HepG2 (cell line): ENCODE measurements at regions not wholly inside any gene's neighbourhood (a gene's known extent, or its start where the extent isn't known, plus 50 kb on each side); places are given as distances from the start of the nearest gene placed in this dataset.

Experiments
- ATAC-seq: fragments of 200-7000 bp; cut with Tn5 transposase; 3 replicates; pipeline ENCODE4 v1.9.1; 2020; ENCODE audit warnings: mild to moderate bottlenecking, moderate library complexity
- BruUV-seq: library from RNA; stranded (reverse); fragments of 400-500 nt; replicated peaks from 2 replicates; lab custom pipeline; 2021; lab: Mats Ljungman, UMichigan
- CTCF ChIA-PET: fragments of 300-600 bp; formaldehyde crosslinking; extraction: SDS; loops from one replicate; lab custom pipeline; 2021; ENCODE audit warnings: low total read pairs, inconsistent platforms, low intra/inter-chr PET ratio; lab: Yijun Ruan, JAX
- POLR2A ChIA-PET: fragments of 350-600 bp; sonication (Branson Sonifier 250); formaldehyde crosslinking; loops from one replicate; lab custom pipeline; 2020; ENCODE audit warnings: antibody characterized with exemption, inconsistent platforms; lab: Yijun Ruan, JAX
- DNase-seq: peaks from one replicate; pipeline ENCODE4 v3.0.0-alpha.2; 2015; ENCODE audit warnings: low spot score
- FAIRE-seq: peaks from 3 replicates; lab custom pipeline; 2011; peaks lifted over from hg19 to GRCh38; lab: Jason Lieb, UNC
- H2AFZ ChIP-seq: one replicate; pipeline ENCODE4 v1.6.1; 2011; ENCODE audit warnings: low read length, inconsistent platforms
- H3K27ac ChIP-seq: fragments of 300-600 bp; 3 replicates; pipeline ENCODE4 v1.8.0; 2011; ENCODE audit warnings: mixed run types, mild to moderate bottlenecking, mixed read lengths, low read length, inconsistent platforms; ENCODE audit not compliant: insufficient read depth; ENCODE audit errors: extremely low read length
- H3K27me3 ChIP-seq, 2 experiments: fragments of 200-600 bp in 1 of 2; 2 replicates in 1 of 2; 3 replicates in 1 of 2; pipeline versions ENCODE4 v1.6.0 to v1.8.0; 2011; ENCODE audit warnings: low read length in 2 of 2, mild to moderate bottlenecking in 2 of 2, moderate library complexity in 2 of 2, inconsistent platforms in 1 of 2; ENCODE audit not compliant: insufficient read depth in 2 of 2, control insufficient read depth in 1 of 2
- H3K36me3 ChIP-seq, 2 experiments: fragments of 200-600 bp in 1 of 2; replicated peaks in 1 of 2; 2 replicates in 1 of 2; 3 replicates in 1 of 2; pipeline versions ENCODE4 v1.5.1 to v1.8.0; 2011; ENCODE audit warnings: low read length in 2 of 2, inconsistent platforms in 1 of 2; ENCODE audit not compliant: insufficient read depth in 2 of 2, control insufficient read depth in 1 of 2
- H3K4me1 ChIP-seq: 2 replicates; pipeline ENCODE4 v1.5.1; 2012; ENCODE audit warnings: low read length, inconsistent platforms; ENCODE audit not compliant: insufficient read depth
- H3K4me2 ChIP-seq: 2 replicates; pipeline ENCODE4 v1.6.0; 2011; ENCODE audit warnings: low read depth, low read length, inconsistent platforms
- H3K4me3 ChIP-seq, 3 experiments: fragments of 200-600 bp in 1 of 3; sonication (generic), shearing (Covaris generic) in 1 of 3; replicated peaks in 1 of 3; 2 replicates each; pipeline ENCODE4 v1.5.1; 2011 to 2016; ENCODE audit warnings: low read length in 3 of 3, inconsistent platforms in 2 of 3, low read depth in 2 of 3, mild to moderate bottlenecking in 2 of 3, control low read depth in 1 of 3, mixed read lengths in 1 of 3; ENCODE audit not compliant: insufficient read depth in 1 of 3
- H3K79me2 ChIP-seq: one replicate; pipeline ENCODE4 v1.6.1; 2011; ENCODE audit warnings: low read length, inconsistent platforms; ENCODE audit not compliant: insufficient read depth
- H3K9ac ChIP-seq: 2 replicates; pipeline ENCODE4 v1.6.0; 2011; ENCODE audit warnings: mild to moderate bottlenecking, low read depth, low read length, inconsistent platforms; ENCODE audit not compliant: insufficient read depth
- H3K9me3 ChIP-seq: 2 replicates; pipeline ENCODE4 v1.5.1; 2012; ENCODE audit warnings: mild to moderate bottlenecking, low read length
- H4K20me1 ChIP-seq: 2 replicates; pipeline ENCODE4 v1.6.0; 2011; ENCODE audit warnings: inconsistent platforms, mild to moderate bottlenecking, low read length, moderate library complexity; ENCODE audit not compliant: insufficient read depth
- ARHGAP35 ChIP-seq: sonication (generic); formaldehyde crosslinking; IDR thresholded peaks from 2 replicates; pipeline ENCODE4 v1.9.0; 2022; ENCODE audit warnings: mild to moderate bottlenecking, inconsistent platforms, moderate library complexity, missing genetic modification reagents, borderline replicate concordance
- ARNT2 ChIP-seq: sonication (generic); formaldehyde crosslinking; IDR thresholded peaks from 2 replicates; pipeline ENCODE4 v1.8.0; 2022; ENCODE audit warnings: mild to moderate bottlenecking, low read depth, missing genetic modification reagents, moderate library complexity
- CREM ChIP-seq, 2 experiments: sonication (generic) in 1 of 2; formaldehyde crosslinking in 1 of 2; IDR thresholded peaks; 2 replicates each; pipeline versions ENCODE4 v1.4.0 to v1.6.1; 2016 to 2020; ENCODE audit warnings: antibody characterized with exemption in 1 of 2, mild to moderate bottlenecking in 1 of 2, missing genetic modification reagents in 1 of 2
- KLF11 ChIP-seq: IDR thresholded peaks from 2 replicates; pipeline ENCODE4 v1.6.1; 2016; ENCODE audit warnings: missing compliant biosample characterization
- NFYC ChIP-seq: IDR thresholded peaks from 2 replicates; pipeline ENCODE4 v1.6.1; 2016; ENCODE audit warnings: missing genetic modification reagents, missing compliant biosample characterization
- PAF1 ChIP-seq: IDR thresholded peaks from 2 replicates; pipeline ENCODE4 v1.6.1; 2016; ENCODE audit warnings: missing genetic modification reagents, missing compliant biosample characterization
- PCBP2 ChIP-seq: fragments of 200-400 bp; formaldehyde crosslinking; optimal IDR thresholded peaks from 2 replicates; pipeline ENCODE3; 2018; ENCODE audit warnings: low read length, low read depth; ENCODE audit not compliant: poor library complexity, severe bottlenecking
- SMAD1 ChIP-seq: sonication (generic); formaldehyde crosslinking; IDR thresholded peaks from 2 replicates; pipeline ENCODE4 v1.4.0; 2020; ENCODE audit warnings: missing genetic modification reagents, low read depth, mild to moderate bottlenecking, borderline replicate concordance
- SNAI1 ChIP-seq: sonication (generic); formaldehyde crosslinking; IDR thresholded peaks from 2 replicates; pipeline ENCODE4 v1.5.0; 2020; ENCODE audit warnings: mild to moderate bottlenecking, missing genetic modification reagents, borderline replicate concordance
- ZBTB21 ChIP-seq: sonication (generic); formaldehyde crosslinking; IDR thresholded peaks from 2 replicates; pipeline ENCODE4 v1.4.0; 2020; ENCODE audit warnings: missing genetic modification reagents
- ZNF12 ChIP-seq: sonication (generic); formaldehyde crosslinking; IDR thresholded peaks from 2 replicates; pipeline ENCODE4 v1.5.0; 2020; ENCODE audit warnings: missing genetic modification reagents
- ZNF652 ChIP-seq: IDR thresholded peaks from 2 replicates; pipeline ENCODE4 v1.6.1; 2016; ENCODE audit warnings: low read depth, borderline replicate concordance
- WGBS: methylation state at CpG from one replicate; pipeline ENCODE4 v1.1.6; 2017; ENCODE audit warnings: low lambda C conversion rate; 5-methylcytosine and 5-hydroxymethylcytosine counted together
- in situ Hi-C: cut with HindIII; loops from 2 replicates; pipeline ENCODE4 v1.10.0; 2017; ENCODE audit warnings: low pct_unique_long_range_greater_than_20kb; ENCODE audit not compliant: extremely low pct_ligation_motif_present
- intact Hi-C: fragments of 100-400 bp; cut with micrococcal nuclease; formaldehyde crosslinking; loops from one replicate; pipeline ENCODE4 v1.10.0; 2022; ENCODE audit not compliant: unreplicated experiment
- TF ChIP-seq, protein P1 (sequence below): sonication (generic); formaldehyde crosslinking; IDR thresholded peaks from 2 replicates; pipeline ENCODE4 v1.4.0; 2020; ENCODE audit warnings: mild to moderate bottlenecking, low read depth, missing genetic modification reagents
- TF ChIP-seq, protein P2 (sequence below): sonication (generic); formaldehyde crosslinking; IDR thresholded peaks from 2 replicates; pipeline ENCODE4 v1.5.0; 2020; ENCODE audit warnings: missing genetic modification reagents
- TF ChIP-seq, protein P3 (sequence below): sonication (generic); formaldehyde crosslinking; IDR thresholded peaks from 2 replicates; pipeline ENCODE4 v1.4.0; 2020; ENCODE audit warnings: mild to moderate bottlenecking, missing genetic modification reagents
- TF ChIP-seq, protein P4 (sequence below): IDR thresholded peaks from 2 replicates; pipeline ENCODE4 v1.6.1; 2016; ENCODE audit warnings: missing genetic modification reagents, missing compliant biosample characterization

DNA sequence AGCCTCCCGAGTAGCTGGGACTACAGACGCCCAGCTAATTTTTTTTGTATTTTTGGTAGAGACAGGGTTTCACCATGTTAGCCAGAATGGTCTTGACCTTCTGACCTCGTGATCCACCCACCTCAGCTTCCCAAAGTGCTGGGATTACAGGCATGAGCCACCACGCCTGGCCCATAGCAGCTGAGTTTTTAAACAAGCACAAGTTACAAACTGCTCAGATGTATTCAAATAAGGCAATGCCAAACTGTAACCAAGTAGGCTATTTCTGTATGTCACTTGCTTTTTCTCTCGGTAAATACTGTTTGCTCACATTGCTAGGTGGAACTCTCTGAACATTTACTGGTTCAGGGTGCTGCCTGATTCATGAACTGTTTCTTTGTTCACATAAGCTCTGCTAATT, 799.3 kb upstream of the NUDT12 start:
- FAIRE-seq (no peak), DNase-seq (no peak), ATAC-seq (no peak; the same call in 2 of the 3 replicates)
- Histone ChIP-seq H3K27me3 (no peaks in the 10 kb centered on the region), H2AFZ (no peak overlapping the region), H3K27ac (no peak overlapping the region), H3K4me3 (no peak overlapping the region), H4K20me1 (no peaks in the 10 kb centered on the region), H3K36me3 (no peaks in the 10 kb centered on the region), H3K9ac (no peak overlapping the region), H3K4me2 (0 out of 2 replicates have a peak overlapping the region, but pooled peaks have one; percentile 27), H3K4me1 (no peaks in the 10 kb centered on the region; the same call in 1 of the 2 replicates), H3K79me2 (no peaks in the 10 kb centered on the region), H3K9me3 (no peaks in the 10 kb centered on the region)
- intact Hi-C loops, result no loop called here
- in situ Hi-C loops, result no loop called here
- WGBS, result 12% methylated on average over 5 of the region's 5 CpGs
- POLR2A ChIA-PET, result interaction anchor here (0.6 kb wide), 1 partner anchor 9 kb away, joined by 3 read pairs; no protein-coding TSS in a partner anchor
- CTCF ChIA-PET, result no interaction called here
- BruUV-seq, result no TSS peak
- TF ChIP-seq ARNT2 (no peak), SMAD1 (CRISPR knock-in tag) (no peak)
- TF ChIP-seq, protein P1, sequence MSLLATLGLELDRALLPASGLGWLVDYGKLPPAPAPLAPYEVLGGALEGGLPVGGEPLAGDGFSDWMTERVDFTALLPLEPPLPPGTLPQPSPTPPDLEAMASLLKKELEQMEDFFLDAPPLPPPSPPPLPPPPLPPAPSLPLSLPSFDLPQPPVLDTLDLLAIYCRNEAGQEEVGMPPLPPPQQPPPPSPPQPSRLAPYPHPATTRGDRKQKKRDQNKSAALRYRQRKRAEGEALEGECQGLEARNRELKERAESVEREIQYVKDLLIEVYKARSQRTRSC (CRISPR knock-in tag), result no peak

DNA sequence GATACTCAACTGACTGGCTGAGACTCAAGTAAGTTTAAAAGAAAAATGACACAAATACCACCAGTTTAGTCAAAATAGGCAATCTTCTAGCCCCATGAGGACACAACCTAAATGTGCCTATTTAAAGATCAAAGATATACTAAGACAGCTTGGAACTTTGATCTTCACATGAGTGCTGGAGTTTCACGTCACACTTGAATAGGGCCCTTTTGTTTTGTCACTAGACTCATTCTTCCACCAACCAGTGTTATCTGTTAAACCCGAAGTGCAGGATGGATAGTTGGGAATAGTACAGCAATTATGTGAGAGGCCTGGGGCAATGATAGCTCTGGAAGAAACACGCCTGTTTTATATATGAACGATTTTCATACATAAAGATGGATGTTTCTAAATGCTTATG, 792.8 kb upstream of the NUDT12 start:
- H3K9ac ChIP-seq, result no peak overlapping the region
- TF ChIP-seq PAF1 (CRISPR knock-in tag) (no peak), CREM (IDR thresholded peaks at IDR 0.05) (peak; percentile 54; the same call in 1 of the 2 replicates), CREM (CRISPR knock-in tag; IDR thresholded peaks at IDR 0.05) (no peak), KLF11 (CRISPR knock-in tag) (no peak), ARHGAP35 (CRISPR knock-in tag) (no peak), NFYC (no peak), ZBTB21 (CRISPR knock-in tag) (peak; percentile 88), ZNF12 (CRISPR knock-in tag) (peak; percentile 97), PCBP2 (no peak), SNAI1 (CRISPR knock-in tag) (no peak), ZNF652 (CRISPR knock-in tag) (no peak)
- TF ChIP-seq, protein P2, sequence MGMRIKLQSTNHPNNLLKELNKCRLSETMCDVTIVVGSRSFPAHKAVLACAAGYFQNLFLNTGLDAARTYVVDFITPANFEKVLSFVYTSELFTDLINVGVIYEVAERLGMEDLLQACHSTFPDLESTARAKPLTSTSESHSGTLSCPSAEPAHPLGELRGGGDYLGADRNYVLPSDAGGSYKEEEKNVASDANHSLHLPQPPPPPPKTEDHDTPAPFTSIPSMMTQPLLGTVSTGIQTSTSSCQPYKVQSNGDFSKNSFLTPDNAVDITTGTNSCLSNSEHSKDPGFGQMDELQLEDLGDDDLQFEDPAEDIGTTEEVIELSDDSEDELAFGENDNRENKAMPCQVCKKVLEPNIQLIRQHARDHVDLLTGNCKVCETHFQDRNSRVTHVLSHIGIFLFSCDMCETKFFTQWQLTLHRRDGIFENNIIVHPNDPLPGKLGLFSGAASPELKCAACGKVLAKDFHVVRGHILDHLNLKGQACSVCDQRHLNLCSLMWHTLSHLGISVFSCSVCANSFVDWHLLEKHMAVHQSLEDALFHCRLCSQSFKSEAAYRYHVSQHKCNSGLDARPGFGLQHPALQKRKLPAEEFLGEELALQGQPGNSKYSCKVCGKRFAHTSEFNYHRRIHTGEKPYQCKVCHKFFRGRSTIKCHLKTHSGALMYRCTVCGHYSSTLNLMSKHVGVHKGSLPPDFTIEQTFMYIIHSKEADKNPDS (CRISPR knock-in tag), result no peak
- TF ChIP-seq, protein P3, sequence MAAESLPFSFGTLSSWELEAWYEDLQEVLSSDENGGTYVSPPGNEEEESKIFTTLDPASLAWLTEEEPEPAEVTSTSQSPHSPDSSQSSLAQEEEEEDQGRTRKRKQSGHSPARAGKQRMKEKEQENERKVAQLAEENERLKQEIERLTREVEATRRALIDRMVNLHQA (CRISPR knock-in tag), result no peak
- TF ChIP-seq, protein P4, sequence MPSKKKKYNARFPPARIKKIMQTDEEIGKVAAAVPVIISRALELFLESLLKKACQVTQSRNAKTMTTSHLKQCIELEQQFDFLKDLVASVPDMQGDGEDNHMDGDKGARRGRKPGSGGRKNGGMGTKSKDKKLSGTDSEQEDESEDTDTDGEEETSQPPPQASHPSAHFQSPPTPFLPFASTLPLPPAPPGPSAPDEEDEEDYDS, result no peak

More for the DNA sequence above, 792.8 kb upstream of the NUDT12 start:
- H3K27me3 ChIP-seq, result no peaks in the 10 kb centered on the region
- ATAC-seq (peak; percentile 76), DNase-seq (peak; percentile 78), FAIRE-seq (peak; percentile 4)
- H3K27ac ChIP-seq, result peak overlapping the region; percentile 30
- no peaks in the 10 kb centered on the region for H3K9me3 ChIP-seq
- BruUV-seq, result no TSS peak
- WGBS, result 6% methylated on average over 4 of the region's 4 CpGs
- H3K79me2 ChIP-seq, result no peaks in the 10 kb centered on the region
- peaks cover 15% of the 10 kb centered on the region for H3K4me1 ChIP-seq
- H4K20me1 ChIP-seq, result no peaks in the 10 kb centered on the region
- H3K4me3 ChIP-seq, result 0 out of 6 replicates have a peak overlapping the region, but pooled peaks of 1 of the 3 experiments have one; percentile 26
- in situ Hi-C loops (no loop called here), intact Hi-C loops (no loop called here)
- no peaks in the 10 kb centered on the region for H3K36me3 ChIP-seq
- no peak overlapping the region for H2AFZ ChIP-seq
- H3K4me2 ChIP-seq, result peak overlapping the region; percentile 14; the same call in 1 of the 2 replicates
- ChIA-PET POLR2A (no interaction called here), CTCF (no interaction called here)
